HEK293 (cell line): ENCODE measurements at regions not wholly inside any gene's neighbourhood (a gene's known extent, or its start where the extent isn't known, plus 50 kb on each side); places are given as distances from the start of the nearest gene placed in this dataset.

Experiments
- CTCF ChIA-PET: fragments of 350-600 bp; formaldehyde crosslinking; extraction: SDS; loops from one replicate; lab custom pipeline; 2021; ENCODE audit warnings: antibody characterized with exemption; lab: Yijun Ruan, JAX
- POLR2A ChIA-PET: fragments of 300-600 bp; formaldehyde crosslinking; extraction: SDS; loops from one replicate; lab custom pipeline; 2020; ENCODE audit warnings: antibody characterized with exemption, inconsistent platforms; lab: Yijun Ruan, JAX
- H3K27ac ChIP-seq: fragments of 200-500 bp; sonication (Bioruptor generic); 2 replicates; pipeline ENCODE4 v1.5.1; 2014; ENCODE audit warnings: low read depth, low read length, control low read depth, inconsistent platforms; ENCODE audit errors: extremely low read depth
- H3K36me3 ChIP-seq, 2 experiments: fragments of 200-500 bp in 1 of 2; sonication (Bioruptor generic) in 1 of 2; 1 replicate in 1 of 2; 2 replicates in 1 of 2; pipeline ENCODE4 v1.5.1; 2014 to 2017; ENCODE audit warnings: inconsistent platforms in 2 of 2, low read length in 2 of 2; ENCODE audit not compliant: control insufficient read depth in 2 of 2, insufficient read depth in 1 of 2
- H3K4me1 ChIP-seq: fragments of 200-500 bp; sonication (Bioruptor generic); 2 replicates; pipeline ENCODE4 v1.5.1; 2014; ENCODE audit warnings: mild to moderate bottlenecking, low read length, inconsistent platforms; ENCODE audit not compliant: control insufficient read depth, insufficient read depth
- H3K4me3 ChIP-seq: 2 replicates; pipeline ENCODE4 v1.5.1; 2011; ENCODE audit warnings: low read depth, mild to moderate bottlenecking, control low read depth, low read length, moderate library complexity
- H3K9me3 ChIP-seq: fragments of 200-500 bp; sonication (Bioruptor generic); 2 replicates; pipeline ENCODE4 v1.5.1; 2014; ENCODE audit warnings: low read depth, low read length, inconsistent platforms; ENCODE audit not compliant: control insufficient read depth, insufficient read depth
- EGR2 ChIP-seq: fragments of 450-650 bp; formaldehyde crosslinking; IDR thresholded peaks from 2 replicates; pipeline ENCODE4 v1.5.1; 2016; ENCODE audit warnings: low read depth, missing biosample characterization, missing genetic modification characterization
- PRDM4 ChIP-seq: fragments of 450-650 bp; formaldehyde crosslinking; IDR thresholded peaks from 2 replicates; pipeline ENCODE4 v1.5.1; 2017; ENCODE audit warnings: missing biosample characterization, missing genetic modification characterization
- ZBTB11 ChIP-seq: fragments of 450-650 bp; formaldehyde crosslinking; conservative IDR thresholded peaks from 2 replicates; pipeline ENCODE4 v1.5.1; 2016; ENCODE audit warnings: low read depth, missing biosample characterization, missing genetic modification characterization
- ZBTB48 ChIP-seq: fragments of 450-650 bp; formaldehyde crosslinking; IDR thresholded peaks from 2 replicates; pipeline ENCODE4 v1.5.1; 2016; ENCODE audit warnings: missing biosample characterization, missing genetic modification characterization
- ZBTB6 ChIP-seq: fragments of 450-650 bp; formaldehyde crosslinking; IDR thresholded peaks from 2 replicates; pipeline ENCODE4 v1.5.1; 2017; ENCODE audit warnings: missing biosample characterization, missing genetic modification characterization
- ZNF121 ChIP-seq: fragments of 450-650 bp; formaldehyde crosslinking; IDR thresholded peaks from 2 replicates; pipeline ENCODE4 v1.5.1; 2016; ENCODE audit warnings: missing biosample characterization, missing genetic modification characterization
- ZNF133 ChIP-seq: fragments of 450-650 bp; formaldehyde crosslinking; IDR thresholded peaks from 2 replicates; pipeline ENCODE4 v1.5.1; 2016; ENCODE audit warnings: missing biosample characterization, missing genetic modification characterization
- ZNF146 ChIP-seq: fragments of 450-650 bp; formaldehyde crosslinking; IDR thresholded peaks from 2 replicates; pipeline ENCODE4 v1.5.1; 2016; ENCODE audit warnings: missing biosample characterization, missing genetic modification characterization
- ZNF157 ChIP-seq: fragments of 450-650 bp; formaldehyde crosslinking; IDR thresholded peaks from 2 replicates; pipeline ENCODE4 v1.5.1; 2016; ENCODE audit warnings: missing biosample characterization, missing genetic modification characterization
- ZNF2 ChIP-seq: fragments of 450-650 bp; formaldehyde crosslinking; IDR thresholded peaks from 2 replicates; pipeline ENCODE4 v1.5.1; 2016; ENCODE audit warnings: missing biosample characterization, missing genetic modification characterization
- ZNF239 ChIP-seq: fragments of 450-650 bp; formaldehyde crosslinking; IDR thresholded peaks from 2 replicates; pipeline ENCODE4 v1.5.1; 2016; ENCODE audit warnings: missing biosample characterization, missing genetic modification characterization
- ZNF248 ChIP-seq: fragments of 450-650 bp; formaldehyde crosslinking; IDR thresholded peaks from 2 replicates; pipeline ENCODE4 v1.5.1; 2017; ENCODE audit warnings: missing biosample characterization, missing genetic modification characterization
- ZNF266 ChIP-seq: fragments of 450-650 bp; formaldehyde crosslinking; IDR thresholded peaks from 2 replicates; pipeline ENCODE4 v1.5.1; 2016; ENCODE audit warnings: missing biosample characterization, missing genetic modification characterization, low read depth
- ZNF311 ChIP-seq: fragments of 450-650 bp; formaldehyde crosslinking; IDR thresholded peaks from 2 replicates; pipeline ENCODE4 v1.5.1; 2017; ENCODE audit warnings: missing biosample characterization, missing genetic modification characterization, borderline replicate concordance
- ZNF518A ChIP-seq: fragments of 450-650 bp; formaldehyde crosslinking; conservative IDR thresholded peaks from 2 replicates; pipeline ENCODE4 v1.5.1; 2016; ENCODE audit warnings: low read depth, missing biosample characterization, missing genetic modification characterization
- ZNF747 ChIP-seq: fragments of 450-650 bp; formaldehyde crosslinking; IDR thresholded peaks from 2 replicates; pipeline ENCODE4 v1.5.1; 2016; ENCODE audit warnings: missing biosample characterization, missing genetic modification characterization
- ZNF777 ChIP-seq: fragments of 450-650 bp; formaldehyde crosslinking; IDR thresholded peaks from 2 replicates; pipeline ENCODE4 v1.5.1; 2017; ENCODE audit warnings: missing biosample characterization, missing genetic modification characterization, borderline replicate concordance
- ZSCAN4 ChIP-seq: fragments of 450-650 bp; formaldehyde crosslinking; IDR thresholded peaks from 2 replicates; pipeline ENCODE4 v1.5.1; 2017; ENCODE audit warnings: missing biosample characterization, missing genetic modification characterization

- TF ChIP-seq ZSCAN4 (no peak), ZNF121 (tag by site-specific recombination) (no peak), ZNF518A (tag by site-specific recombination) (no peak), ZNF266 (tag by site-specific recombination) (no peak)
- TF ChIP-seq, all 188 proteins: peak for 0
Measured at GRCh38 chr11:128341280-128342248, 245.8 kb downstream of the ETS1 start (continued).

- POLR2A ChIA-PET = no interaction called here
- H3K36me3 ChIP-seq = no peaks in the 10 kb centered on the region
- H3K4me1 ChIP-seq = no peaks in the 10 kb centered on the region
- H3K9me3 ChIP-seq = no peaks in the 10 kb centered on the region
- TF ChIP-seq PRDM4 (tag by site-specific recombination) (no peak), ZNF239 (tag by site-specific recombination) (no peak), ZNF133 (tag by site-specific recombination) (no peak), ZBTB48 (tag by site-specific recombination) (no peak), ZNF146 (tag by site-specific recombination) (no peak), ZBTB11 (tag by site-specific recombination) (no peak), ZNF2 (no peak), ZNF311 (tag by site-specific recombination) (no peak), ZNF747 (tag by site-specific recombination) (no peak), ZBTB6 (tag by site-specific recombination) (no peak), EGR2 (no peak), ZNF777 (no peak), ZNF266 (tag by site-specific recombination) (no peak), ZNF248 (no peak), ZNF157 (tag by site-specific recombination) (no peak)
- TF ChIP-seq, all 188 proteins: peak for 0
- Histone ChIP-seq H3K4me3 (no peak overlapping the region), H3K27ac (no peak overlapping the region)
- CTCF ChIA-PET = no interaction called here
Measured at GRCh38 chr11:128339792-128340191, 247.6 kb downstream of the ETS1 start.
